Neural cell (in vitro differentiated cells): ENCODE measurements at regions not wholly inside any gene's neighbourhood (a gene's known extent, or its start where the extent isn't known, plus 50 kb on each side); places are given as distances from the start of the nearest gene placed in this dataset.

Experiments
- EZH2 ChIP-seq: fragments of 200-600, 300-800 bp; shearing (Covaris generic), sonication (generic); IDR thresholded peaks from 2 replicates; pipeline ENCODE4 v1.6.1; 2014; ENCODE audit warnings: antibody characterized with exemption, low read length, borderline replicate concordance, mild to moderate bottlenecking; ENCODE audit not compliant: insufficient read depth, poor library complexity, severe bottlenecking
- TAF1 ChIP-seq: IDR thresholded peaks from 2 replicates; pipeline ENCODE4 v1.6.1; 2012; ENCODE audit warnings: low read depth

DNA sequence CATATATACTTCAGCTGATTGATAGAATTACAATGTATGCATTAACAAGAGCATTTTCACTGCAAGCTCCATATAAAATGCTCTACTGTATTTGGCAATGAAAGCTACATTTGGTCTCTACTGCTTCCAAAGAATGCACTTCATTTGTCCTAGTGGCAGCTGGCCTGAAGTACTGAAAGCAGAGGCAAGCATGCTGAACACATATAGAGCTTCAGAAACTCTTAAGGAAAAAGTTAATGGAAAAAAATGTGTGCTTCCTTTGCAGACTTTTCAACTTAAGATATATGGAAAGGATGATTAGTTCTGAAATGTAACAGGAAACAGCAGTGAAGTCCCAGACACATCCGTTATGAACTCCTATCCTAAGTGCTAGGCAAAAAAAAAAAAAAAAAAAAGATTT lies 537.1 kb upstream of the POM121L12 start:
- no peak for TF ChIP-seq TAF1
- no peak for TF ChIP-seq EZH2
